Mesendoderm (in vitro differentiated cells): ENCODE measurements at regions not wholly inside any gene's neighbourhood (a gene's known extent, or its start where the extent isn't known, plus 50 kb on each side); places are given as distances from the start of the nearest gene placed in this dataset. TPM values are rescaled to one million over a fixed set of nuclear protein-coding genes. Genes with fewer than 3 reads are reported as not detected.

Experiments
- DNase-seq: peaks from one replicate; pipeline ENCODE4 v3.0.0; 2013
- H2AK5ac ChIP-seq: 2 replicates; pipeline ENCODE4 v1.6.1; 2013; ENCODE audit warnings: low read length, inconsistent platforms
- H2BK120ac ChIP-seq: 2 replicates; pipeline ENCODE4 v1.6.1; 2013; ENCODE audit warnings: low read depth, mild to moderate bottlenecking, low read length, moderate library complexity, mixed read lengths
- H2BK15ac ChIP-seq: replicated peaks from 2 replicates; pipeline ENCODE4 v1.6.1; 2013; ENCODE audit warnings: low read depth, mild to moderate bottlenecking, moderate library complexity
- H2BK5ac ChIP-seq: 2 replicates; pipeline ENCODE4 v1.6.1; 2013; ENCODE audit warnings: low read length, inconsistent platforms
- H3K18ac ChIP-seq: 2 replicates; pipeline ENCODE4 v1.6.1; 2013; ENCODE audit warnings: mild to moderate bottlenecking, low read length, mixed read lengths
- H3K23ac ChIP-seq: one replicate; pipeline ENCODE4 v1.6.1; 2013; ENCODE audit warnings: low read length
- H3K27ac ChIP-seq: 2 replicates; pipeline ENCODE4 v1.5.1; 2013; ENCODE audit warnings: low read depth, mild to moderate bottlenecking, inconsistent platforms, low read length, moderate library complexity
- H3K27me3 ChIP-seq: 2 replicates; pipeline ENCODE4 v1.6.1; 2013; ENCODE audit warnings: low read length, control low read depth, mild to moderate bottlenecking, inconsistent platforms; ENCODE audit not compliant: insufficient read depth, poor library complexity
- H3K36me3 ChIP-seq: 2 replicates; pipeline ENCODE4 v1.6.1; 2013; ENCODE audit warnings: low read length, inconsistent platforms; ENCODE audit not compliant: control insufficient read depth, insufficient read depth
- H3K4ac ChIP-seq: one replicate; pipeline ENCODE4 v1.6.1; 2013; ENCODE audit warnings: low read depth, mild to moderate bottlenecking, low read length, moderate library complexity
- H3K4me1 ChIP-seq: 2 replicates; pipeline ENCODE4 v1.6.1; 2013; ENCODE audit warnings: low read depth, low read length, inconsistent platforms; ENCODE audit not compliant: control insufficient read depth
- H3K4me2 ChIP-seq: 2 replicates; pipeline ENCODE4 v1.6.1; 2013; ENCODE audit warnings: low read length
- H3K4me3 ChIP-seq: 2 replicates; pipeline ENCODE4 v1.5.1; 2013; ENCODE audit warnings: mild to moderate bottlenecking, low read length
- H3K56ac ChIP-seq: one replicate; pipeline ENCODE4 v1.6.1; 2013; ENCODE audit warnings: low read length
- H3K79me1 ChIP-seq: 2 replicates; pipeline ENCODE4 v1.6.1; 2013; ENCODE audit warnings: low read length, inconsistent platforms
- H3K79me2 ChIP-seq: 2 replicates; pipeline ENCODE4 v1.6.1; 2013; ENCODE audit warnings: mild to moderate bottlenecking, low read length; ENCODE audit not compliant: control insufficient read depth, insufficient read depth
- H3K9ac ChIP-seq: 2 replicates; pipeline ENCODE4 v1.6.1; 2013; ENCODE audit warnings: low read length, inconsistent platforms
- H4K5ac ChIP-seq: one replicate; pipeline ENCODE4 v1.6.1; 2013; ENCODE audit warnings: low read length
- H4K8ac ChIP-seq: one replicate; pipeline ENCODE4 v1.6.1; 2013; ENCODE audit warnings: low read depth, mild to moderate bottlenecking, control low read depth, low read length, moderate library complexity
- WGBS: extraction: QIAGEN DNeasy Blood & Tissue Kit; methylation state at CpG from one replicate; pipeline ENCODE4 v1.1.7; 2013; ENCODE audit warnings: low lambda C conversion rate, missing lambda C conversion rate; ENCODE audit not compliant: insufficient coverage; ENCODE audit errors: extremely low coverage; 5-methylcytosine and 5-hydroxymethylcytosine counted together
- small RNA-seq: library from polyadenylated mRNA; stranded (forward); fragments of <200 nt; extraction: miRNeasy Mini kit (QIAGEN cat#:217004); gene quantifications from one replicate; pipeline ENCODE3, GENCODE V24; 2013; ENCODE audit not compliant: insufficient read depth

DNA sequence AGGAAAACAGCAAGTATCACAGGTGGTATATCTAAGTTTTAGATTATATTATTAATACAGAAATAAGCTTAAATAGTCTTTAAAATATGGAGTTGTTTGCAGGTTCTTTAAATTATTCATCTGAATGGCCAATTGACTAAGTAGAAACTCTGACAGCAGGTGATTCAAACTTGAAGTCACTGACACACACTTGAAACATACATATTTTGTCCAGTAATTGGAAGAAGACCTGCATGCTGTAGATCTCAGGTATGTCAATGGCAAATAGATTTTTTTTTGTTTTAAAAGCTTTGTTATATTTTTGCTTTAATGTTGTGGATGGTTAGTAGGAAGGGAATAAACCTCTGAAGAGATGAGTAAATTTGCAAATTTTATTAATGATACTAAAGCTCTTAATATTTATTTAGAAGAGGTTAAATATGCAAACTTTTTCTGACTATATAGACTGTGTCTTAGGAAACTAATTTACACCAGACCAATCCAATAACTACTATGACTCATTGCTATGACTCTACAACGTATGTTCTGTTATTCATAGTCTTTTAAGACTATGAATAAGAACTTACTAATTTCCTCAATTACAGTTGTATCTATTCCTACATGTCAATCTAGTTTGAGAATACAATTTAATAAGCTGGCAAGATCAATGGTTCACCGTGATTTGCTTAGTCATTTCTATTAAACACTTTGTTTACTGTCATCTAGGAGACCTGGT, 53.9 kb upstream of the RORB start:
- no peak overlapping the region for H3K4me2 ChIP-seq
- H2BK15ac ChIP-seq = no peak overlapping the region
- no peak overlapping the region for H2BK5ac ChIP-seq
- no CpG with 5 or more reads among the region's 2 CpGs for WGBS
- no peak overlapping the region for H3K18ac ChIP-seq
- H4K8ac ChIP-seq = no peak overlapping the region
- H3K56ac ChIP-seq = no peak overlapping the region
- H3K27me3 ChIP-seq = no peaks in the 10 kb centered on the region
- no peak for DNase-seq
- no peaks in the 10 kb centered on the region for H3K4me1 ChIP-seq
- no peak overlapping the region for H3K9ac ChIP-seq
- no peak overlapping the region for H2BK120ac ChIP-seq
- H3K79me2 ChIP-seq = no peaks in the 10 kb centered on the region
- H3K23ac ChIP-seq = no peak overlapping the region
- H2AK5ac ChIP-seq = no peak overlapping the region
- H3K36me3 ChIP-seq = no peaks in the 10 kb centered on the region
- H3K4me3 ChIP-seq = no peak overlapping the region
- no peak overlapping the region for H3K4ac ChIP-seq
- no peak overlapping the region for H3K27ac ChIP-seq
- no peaks in the 10 kb centered on the region for H3K79me1 ChIP-seq
- H4K5ac ChIP-seq = no peak overlapping the region

DNA sequence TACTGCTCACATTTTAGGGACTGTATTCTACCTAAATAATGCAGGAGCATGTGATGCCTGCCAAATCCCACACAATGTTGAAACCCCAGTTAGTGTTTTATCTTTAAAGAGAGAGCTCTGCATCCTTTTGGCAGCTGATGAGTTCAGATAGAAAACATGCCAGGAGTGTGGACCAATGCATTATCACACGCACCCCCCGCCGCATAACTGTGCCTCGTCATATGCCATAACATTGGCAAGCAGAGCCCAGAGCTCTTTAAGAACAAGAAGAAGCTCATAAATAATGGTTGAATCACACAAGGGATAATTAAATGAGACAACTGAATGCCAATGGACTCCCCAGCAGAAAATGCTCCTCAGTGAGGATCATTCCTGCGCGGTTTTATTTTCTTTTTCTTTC, 52.8 kb upstream of the RORB start:
- Histone ChIP-seq H3K23ac (no peak overlapping the region), H2BK15ac (no peak overlapping the region), H3K79me2 (no peaks in the 10 kb centered on the region), H2AK5ac (no peak overlapping the region), H3K9ac (no peak overlapping the region), H3K4ac (no peak overlapping the region), H3K4me3 (no peak overlapping the region), H3K79me1 (no peaks in the 10 kb centered on the region), H3K18ac (no peak overlapping the region), H3K27ac (no peak overlapping the region), H3K56ac (no peak overlapping the region), H3K27me3 (no peaks in the 10 kb centered on the region), H2BK5ac (no peak overlapping the region), H3K36me3 (no peaks in the 10 kb centered on the region), H3K4me1 (no peaks in the 10 kb centered on the region), H3K4me2 (no peak overlapping the region), H4K8ac (no peak overlapping the region), H4K5ac (no peak overlapping the region), H2BK120ac (no peak overlapping the region)
- WGBS = no CpG with 5 or more reads among the region's 6 CpGs
- no peak for DNase-seq

Small RNAs in the stretch of these regions (small RNA-seq; reads per million reads assigned to genes)
- gene RNA5SP286 = not detected
